SJSA1 (cell line): ENCODE measurements at regions not wholly inside any gene's neighbourhood (a gene's known extent, or its start where the extent isn't known, plus 50 kb on each side); places are given as distances from the start of the nearest gene placed in this dataset.

Source experiments
- DNase-seq, 2 experiments: peaks; one replicate each; pipeline ENCODE4 v3.0.0-alpha.2; 2015 to 2020; ENCODE audit warnings: low spot score in 2 of 2, low read depth in 1 of 2
- H3K27ac ChIP-seq: fragments of 250-450 bp; sonication (Bioruptor Pico); 2 replicates; pipeline ENCODE4 v1.5.1; 2020; ENCODE audit warnings: mild to moderate bottlenecking, moderate library complexity
- H3K27me3 ChIP-seq: fragments of 250-450 bp; sonication (Bioruptor Pico); replicated peaks from 2 replicates; pipeline ENCODE4 v1.5.1; 2020; ENCODE audit warnings: mild to moderate bottlenecking, moderate library complexity
- H3K36me3 ChIP-seq: fragments of 250-450 bp; sonication (Bioruptor Pico); 2 replicates; pipeline ENCODE4 v1.5.1; 2020; ENCODE audit warnings: mild to moderate bottlenecking
- H3K4me1 ChIP-seq: fragments of 250-450 bp; sonication (Bioruptor Pico); replicated peaks from 2 replicates; pipeline ENCODE4 v1.6.1; 2021; ENCODE audit warnings: mild to moderate bottlenecking
- H3K4me3 ChIP-seq: fragments of 250-450 bp; sonication (Bioruptor Pico); 2 replicates; pipeline ENCODE4 v1.5.1; 2020; ENCODE audit warnings: mild to moderate bottlenecking
- H3K9me3 ChIP-seq: fragments of 250-450 bp; sonication (Bioruptor Pico); replicated peaks from 2 replicates; pipeline ENCODE4 v1.5.1; 2020; ENCODE audit warnings: mild to moderate bottlenecking

DNA sequence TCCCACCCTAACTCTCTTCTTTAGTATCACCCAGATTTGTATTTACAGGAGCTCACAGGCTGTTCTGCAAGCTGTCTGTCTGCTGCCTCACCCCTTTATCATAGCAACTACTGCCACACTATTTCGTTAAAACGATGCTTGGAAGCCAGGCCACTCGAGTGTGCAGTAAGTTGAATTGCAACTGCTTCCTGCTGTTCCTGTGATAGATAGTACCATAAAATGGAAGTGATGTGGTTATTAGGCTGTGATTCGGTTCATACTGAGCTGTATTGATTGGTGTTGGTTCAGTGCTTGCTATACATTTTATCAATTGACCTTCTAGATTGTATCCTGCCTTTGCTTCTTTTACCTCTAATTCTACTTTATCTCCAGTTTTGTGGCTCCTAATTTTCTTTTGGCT is 325.4 kb downstream of the RNF144B start:
- Histone ChIP-seq H3K9me3 (no peaks in the 10 kb centered on the region), H3K4me3 (no peak overlapping the region), H3K27me3 (peaks cover 6% of the 10 kb centered on the region), H3K36me3 (no peaks in the 10 kb centered on the region), H3K27ac (no peak overlapping the region), H3K4me1 (no peaks in the 10 kb centered on the region)
- no peak for DNase-seq

DNA sequence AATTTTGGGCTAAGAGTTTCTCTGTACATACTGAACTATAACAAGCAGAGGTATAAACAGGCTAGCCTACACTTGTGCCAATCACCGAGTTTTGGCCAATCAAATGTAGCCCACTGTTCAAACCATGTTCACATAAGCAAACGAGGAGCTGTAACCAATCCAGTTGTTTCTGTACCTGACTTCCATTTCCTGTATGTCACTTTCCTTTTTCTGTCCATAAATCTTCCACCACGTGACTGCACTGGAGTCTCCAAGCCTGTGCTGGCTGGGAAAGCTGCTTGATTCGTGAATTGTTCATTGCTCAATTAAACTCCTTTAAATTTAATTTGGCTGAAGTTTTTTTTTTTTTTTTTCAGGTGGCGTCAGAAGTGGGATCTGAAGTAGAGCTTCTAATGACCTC is 332.9 kb downstream of the RNF144B start:
- Histone ChIP-seq H3K27me3 (no peaks in the 10 kb centered on the region), H3K4me1 (no peaks in the 10 kb centered on the region), H3K4me3 (no peak overlapping the region), H3K9me3 (no peaks in the 10 kb centered on the region), H3K27ac (no peak overlapping the region), H3K36me3 (no peaks in the 10 kb centered on the region)
- no peak for DNase-seq

DNA sequence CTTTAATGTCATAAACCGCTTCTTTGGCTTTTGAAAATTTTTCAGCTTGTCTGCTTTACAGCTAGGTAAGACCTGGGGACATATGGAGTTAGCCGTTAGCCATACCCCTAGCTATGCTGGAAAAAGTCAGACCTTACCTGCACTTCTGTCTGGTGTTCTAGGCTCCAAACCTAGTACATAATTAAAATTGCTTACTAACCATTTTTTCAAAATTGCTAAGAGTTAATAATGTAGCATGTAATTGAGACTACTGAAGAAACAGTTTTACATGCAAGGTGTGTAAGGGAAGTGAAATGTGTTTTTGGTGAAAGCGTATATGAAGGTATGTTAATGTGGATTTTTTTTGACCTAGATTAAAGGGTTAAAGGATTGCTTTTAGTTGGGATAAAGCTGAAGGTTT is 336.9 kb downstream of the RNF144B start:
- Histone ChIP-seq H3K27me3 (no peaks in the 10 kb centered on the region), H3K27ac (no peak overlapping the region), H3K36me3 (no peaks in the 10 kb centered on the region), H3K4me3 (no peak overlapping the region), H3K9me3 (no peaks in the 10 kb centered on the region), H3K4me1 (no peaks in the 10 kb centered on the region)
- no peak for DNase-seq

DNA sequence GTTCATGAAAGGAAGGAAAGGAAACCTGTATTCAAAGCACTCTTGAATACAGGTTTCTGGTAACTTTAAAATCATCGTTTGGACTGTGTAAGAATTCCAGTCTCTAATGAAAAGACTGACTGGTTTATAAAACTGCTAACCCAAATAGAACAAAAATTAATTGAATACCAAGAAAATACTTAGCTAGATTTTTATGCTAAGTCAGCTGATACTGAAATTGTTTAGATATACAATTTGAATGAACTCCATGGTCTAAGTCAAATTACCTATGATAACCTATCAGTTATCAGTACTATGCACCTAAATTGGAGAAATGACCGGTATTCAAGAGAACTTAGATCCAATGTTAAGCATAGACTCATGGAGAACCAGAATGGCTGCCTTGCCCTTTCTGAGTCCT is 338.3 kb downstream of the RNF144B start:
- Histone ChIP-seq H3K27ac (no peak overlapping the region), H3K27me3 (no peaks in the 10 kb centered on the region), H3K4me3 (no peak overlapping the region), H3K4me1 (no peaks in the 10 kb centered on the region), H3K9me3 (no peaks in the 10 kb centered on the region), H3K36me3 (no peaks in the 10 kb centered on the region)
- no peak for DNase-seq

DNA sequence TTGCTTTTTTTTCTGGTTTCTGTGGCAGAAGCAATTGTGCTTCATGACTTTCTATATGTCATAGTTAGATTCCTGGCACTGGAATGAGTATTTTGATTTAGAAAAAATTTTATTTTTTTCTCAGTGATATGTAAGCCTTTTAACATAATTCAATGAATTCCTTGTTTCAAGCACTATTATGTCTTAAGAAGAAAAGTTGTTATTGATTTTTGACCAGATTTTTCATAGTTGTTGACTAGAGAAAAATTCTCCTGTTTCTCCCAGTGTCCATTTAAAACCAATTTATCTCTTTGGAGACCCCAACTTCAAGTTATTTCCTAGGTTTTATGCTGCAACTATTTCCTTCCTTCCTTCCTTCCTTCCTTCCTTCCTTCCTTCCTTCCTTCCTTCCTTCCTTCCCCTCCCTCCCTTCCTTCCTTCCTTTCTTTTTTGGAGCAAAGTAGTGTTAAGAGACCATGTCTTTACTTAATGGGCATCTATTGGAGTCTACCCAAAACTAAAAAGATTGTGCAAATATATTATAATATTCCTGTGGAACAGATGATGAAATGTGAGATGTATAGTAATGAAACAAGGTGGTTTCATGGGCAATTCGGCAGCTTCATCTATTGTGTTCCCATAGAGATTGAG is 346.9 kb downstream of the RNF144B start:
- H3K9me3 ChIP-seq: no peaks in the 10 kb centered on the region
- no peak overlapping the region for H3K27ac ChIP-seq
- 0 out of 2 replicates have a peak, but pooled peaks cover 3% of the 10 kb centered on the region for H3K27me3 ChIP-seq
- no peaks in the 10 kb centered on the region for H3K36me3 ChIP-seq
- H3K4me1 ChIP-seq: no peaks in the 10 kb centered on the region
- no peak overlapping the region for H3K4me3 ChIP-seq
- no peak for DNase-seq

DNA sequence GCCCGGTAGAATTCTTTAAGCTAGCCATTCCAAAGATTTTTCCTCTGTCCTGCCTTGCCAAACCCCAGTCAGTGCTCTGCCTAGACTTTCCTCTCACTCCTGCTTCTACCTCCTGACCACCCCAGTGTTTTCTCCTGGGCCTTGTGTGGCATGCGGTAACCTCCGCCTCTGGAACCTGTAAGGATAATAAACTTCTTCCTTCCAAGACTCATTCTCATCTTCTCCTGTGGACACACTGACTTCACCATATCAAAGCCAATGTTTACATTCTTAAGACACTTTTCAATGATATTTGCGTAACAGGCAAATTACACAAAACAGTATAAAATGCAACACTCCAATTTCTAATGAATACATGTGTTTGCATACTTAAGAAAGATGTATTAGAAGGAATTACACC is 354.6 kb downstream of the RNF144B start:
- Histone ChIP-seq H3K36me3 (no peaks in the 10 kb centered on the region), H3K27ac (peak overlapping the region; percentile 82), H3K27me3 (no peaks in the 10 kb centered on the region), H3K4me1 (peaks cover 17% of the 10 kb centered on the region), H3K9me3 (no peaks in the 10 kb centered on the region), H3K4me3 (no peak overlapping the region)
- peak; percentile 60 for DNase-seq

DNA sequence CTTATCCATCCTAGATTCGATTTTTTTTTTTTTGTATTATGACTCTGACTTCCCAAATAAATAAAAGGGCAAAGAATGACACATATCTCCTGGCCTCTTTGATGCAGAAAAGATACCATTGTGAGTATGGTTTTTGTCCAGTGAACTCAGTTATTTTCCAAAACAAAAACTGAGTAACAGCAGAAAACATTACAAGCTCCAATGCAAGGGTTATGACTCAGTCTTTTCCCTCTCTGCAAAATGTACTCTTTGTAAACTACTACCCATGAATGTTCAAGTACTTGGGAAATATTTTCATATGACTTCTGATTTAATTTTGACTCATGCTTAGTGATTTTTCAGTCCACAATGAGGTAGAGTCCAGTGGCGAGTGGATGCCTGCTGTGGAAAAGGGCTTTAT is 355.3 kb downstream of the RNF144B start:
- Histone ChIP-seq H3K27me3 (no peaks in the 10 kb centered on the region), H3K27ac (peak overlapping the region; percentile 82), H3K36me3 (no peaks in the 10 kb centered on the region), H3K9me3 (no peaks in the 10 kb centered on the region), H3K4me3 (no peak overlapping the region), H3K4me1 (peaks cover 17% of the 10 kb centered on the region)
- DNase-seq: peak in 1 of 2 experiments; percentile 80

DNA sequence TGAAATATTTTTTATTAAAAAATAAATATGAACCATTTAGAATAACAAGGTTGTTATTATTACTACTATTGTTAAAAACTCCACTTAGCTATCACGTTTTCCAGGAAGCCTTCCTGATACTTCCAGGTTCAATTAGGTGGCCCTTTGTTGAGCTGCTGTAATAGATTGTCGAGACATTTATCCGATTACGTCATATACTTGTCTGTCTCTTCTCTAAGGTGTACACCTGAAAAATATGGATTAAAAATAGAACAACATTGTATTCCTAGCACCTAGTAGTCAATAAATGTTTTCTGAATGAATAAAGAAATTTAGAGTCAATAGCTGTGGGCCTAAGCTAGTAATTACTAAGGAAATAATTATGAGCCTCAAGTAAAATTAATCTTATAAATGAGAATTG is 359.6 kb downstream of the RNF144B start:
- Histone ChIP-seq H3K4me1 (peaks cover 13% of the 10 kb centered on the region), H3K4me3 (no peak overlapping the region), H3K27me3 (peaks cover 9% of the 10 kb centered on the region; the same call in 1 of the 2 replicates), H3K36me3 (no peaks in the 10 kb centered on the region), H3K27ac (no peak overlapping the region), H3K9me3 (no peaks in the 10 kb centered on the region)
- no peak for DNase-seq

DNA sequence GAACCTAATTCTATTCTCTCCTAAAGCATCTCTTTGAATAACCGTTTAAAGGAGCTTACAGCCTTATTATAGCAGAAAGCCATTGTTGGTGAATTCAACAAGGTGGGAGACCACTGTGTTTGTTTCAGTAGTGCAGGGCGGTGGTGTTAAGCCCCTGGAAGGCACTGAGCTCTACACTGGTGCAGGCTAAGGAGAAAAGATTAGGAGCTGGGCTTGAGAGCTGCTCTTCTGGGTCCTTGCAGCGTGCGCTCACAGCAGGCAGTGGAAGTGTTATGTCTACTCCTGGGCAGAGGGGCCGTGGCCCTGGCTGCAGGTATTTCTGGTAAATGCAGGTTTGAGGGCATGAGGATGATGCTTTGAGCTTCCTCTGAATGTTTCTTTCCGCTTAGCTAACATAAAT is 361.2 kb downstream of the RNF144B start:
- Histone ChIP-seq H3K4me1 (0 out of 2 replicates have a peak, but pooled peaks cover 4% of the 10 kb centered on the region), H3K36me3 (no peaks in the 10 kb centered on the region), H3K4me3 (no peak overlapping the region), H3K27ac (no peak overlapping the region), H3K27me3 (peaks cover 17% of the 10 kb centered on the region; the same call in 1 of the 2 replicates), H3K9me3 (no peaks in the 10 kb centered on the region)
- no peak for DNase-seq

DNA sequence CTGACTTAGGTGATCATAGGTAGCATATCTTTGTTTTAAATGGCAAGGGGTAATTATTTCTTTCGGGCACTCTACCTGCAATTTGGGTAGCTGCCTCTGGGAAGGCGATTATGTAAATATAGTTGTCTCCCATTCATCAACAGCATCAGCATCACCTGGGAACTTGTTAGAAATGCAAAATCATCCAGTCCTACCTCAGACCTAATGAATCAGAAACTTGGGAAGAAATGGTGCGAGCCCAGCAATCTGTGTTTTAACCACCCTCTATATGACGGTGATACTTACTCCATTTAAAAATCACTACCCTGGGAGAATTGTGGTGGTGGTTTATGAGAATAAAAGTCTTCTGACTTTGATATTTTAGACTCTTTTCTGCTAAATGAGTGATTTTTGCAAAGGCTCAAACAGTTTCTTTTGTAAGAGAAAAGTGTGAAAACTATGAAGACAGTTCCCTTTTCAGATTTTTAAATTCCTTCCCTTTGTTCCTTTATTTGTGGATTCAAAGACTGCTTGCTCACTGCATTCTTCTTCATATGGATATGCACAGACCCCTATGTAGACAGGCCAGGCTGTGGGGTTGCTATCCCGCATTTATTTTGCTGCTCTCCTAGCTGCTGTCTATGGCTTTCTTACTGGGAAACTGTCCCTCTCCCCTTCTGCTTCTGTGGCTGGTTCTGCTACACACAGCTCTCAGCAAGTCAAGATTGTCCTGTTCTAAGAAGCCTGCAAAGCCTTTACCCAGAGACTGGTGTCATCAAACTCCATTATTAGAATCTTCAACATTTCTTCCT is 365.3 kb downstream of the RNF144B start:
- Histone ChIP-seq H3K4me1 (0 out of 2 replicates have a peak, but pooled peaks cover 4% of the 10 kb centered on the region), H3K27me3 (peaks cover 17% of the 10 kb centered on the region; the same call in 1 of the 2 replicates), H3K36me3 (no peaks in the 10 kb centered on the region), H3K9me3 (no peaks in the 10 kb centered on the region), H3K4me3 (no peak overlapping the region), H3K27ac (no peak overlapping the region)
- DNase-seq: no peak

DNA sequence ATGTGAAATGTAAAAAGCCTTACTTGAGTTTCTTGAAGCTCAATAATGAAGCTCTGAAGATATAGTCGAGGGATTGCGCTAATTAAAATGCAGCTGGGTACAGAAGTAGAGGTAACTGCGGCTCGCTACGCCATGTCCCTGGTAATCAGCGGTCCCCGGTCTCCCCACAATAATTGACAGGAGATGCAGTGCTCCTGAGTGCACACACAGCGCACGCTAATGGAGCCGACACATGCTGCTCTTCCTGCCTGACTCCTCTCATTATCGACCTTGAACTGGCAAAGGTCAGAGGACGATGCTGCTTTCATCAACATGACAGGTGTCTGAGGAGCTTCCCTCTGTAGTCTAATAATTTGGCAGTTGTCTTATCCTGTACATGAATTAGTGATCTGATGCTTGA is 365.9 kb downstream of the RNF144B start:
- 0 out of 2 replicates have a peak, but pooled peaks cover 4% of the 10 kb centered on the region for H3K4me1 ChIP-seq
- no peaks in the 10 kb centered on the region for H3K9me3 ChIP-seq
- no peak overlapping the region for H3K27ac ChIP-seq
- H3K4me3 ChIP-seq: no peak overlapping the region
- DNase-seq: no peak
- H3K36me3 ChIP-seq: no peaks in the 10 kb centered on the region
- H3K27me3 ChIP-seq: peaks cover 17% of the 10 kb centered on the region; the same call in 1 of the 2 replicates

DNA sequence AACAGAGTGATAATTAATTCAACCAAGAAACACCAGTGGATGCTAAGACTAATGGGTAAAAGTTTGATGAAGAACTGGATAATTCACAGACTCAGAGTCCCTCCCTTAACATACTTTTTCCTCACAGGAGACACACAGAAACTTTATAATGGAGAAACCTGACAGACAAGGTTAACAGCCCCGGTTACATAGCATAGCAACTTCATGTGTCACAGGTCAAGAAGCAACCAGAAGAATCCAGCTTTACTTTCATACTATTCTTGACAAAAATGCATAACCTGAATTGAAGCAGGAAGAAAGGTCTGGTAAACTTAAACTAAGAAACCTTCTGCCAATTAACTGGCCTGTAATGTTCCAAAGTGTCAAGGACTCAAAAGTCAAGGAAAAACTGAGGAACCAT is 375.9 kb downstream of the RNF144B start:
- Histone ChIP-seq H3K36me3 (no peaks in the 10 kb centered on the region), H3K27me3 (peaks cover 6% of the 10 kb centered on the region; the same call in 1 of the 2 replicates), H3K27ac (no peak overlapping the region), H3K9me3 (no peaks in the 10 kb centered on the region), H3K4me3 (no peak overlapping the region), H3K4me1 (no peaks in the 10 kb centered on the region)
- DNase-seq: no peak

DNA sequence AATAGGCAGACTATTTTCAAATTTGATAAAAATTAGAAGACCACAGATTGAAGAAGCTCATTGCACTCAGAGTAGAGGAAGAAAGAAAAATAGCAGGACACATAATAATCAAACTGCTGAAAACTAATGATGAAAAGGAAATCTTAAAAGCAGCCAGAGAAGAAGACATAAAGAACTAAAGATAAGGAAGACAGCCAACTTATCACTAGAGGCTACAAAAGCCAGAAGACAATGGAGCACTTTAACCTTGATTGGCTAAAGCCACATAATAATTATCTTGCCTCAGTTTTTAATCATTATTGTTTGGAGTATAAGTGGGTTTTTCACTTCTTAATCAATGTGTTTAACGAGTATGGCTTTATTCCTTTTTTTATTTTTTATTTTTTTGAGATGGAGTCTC is 397.6 kb downstream of the RNF144B start:
- Histone ChIP-seq H3K4me3 (no peak overlapping the region), H3K27ac (no peak overlapping the region), H3K9me3 (no peaks in the 10 kb centered on the region), H3K4me1 (no peaks in the 10 kb centered on the region), H3K36me3 (no peaks in the 10 kb centered on the region), H3K27me3 (no peaks in the 10 kb centered on the region)
- DNase-seq: no peak

DNA sequence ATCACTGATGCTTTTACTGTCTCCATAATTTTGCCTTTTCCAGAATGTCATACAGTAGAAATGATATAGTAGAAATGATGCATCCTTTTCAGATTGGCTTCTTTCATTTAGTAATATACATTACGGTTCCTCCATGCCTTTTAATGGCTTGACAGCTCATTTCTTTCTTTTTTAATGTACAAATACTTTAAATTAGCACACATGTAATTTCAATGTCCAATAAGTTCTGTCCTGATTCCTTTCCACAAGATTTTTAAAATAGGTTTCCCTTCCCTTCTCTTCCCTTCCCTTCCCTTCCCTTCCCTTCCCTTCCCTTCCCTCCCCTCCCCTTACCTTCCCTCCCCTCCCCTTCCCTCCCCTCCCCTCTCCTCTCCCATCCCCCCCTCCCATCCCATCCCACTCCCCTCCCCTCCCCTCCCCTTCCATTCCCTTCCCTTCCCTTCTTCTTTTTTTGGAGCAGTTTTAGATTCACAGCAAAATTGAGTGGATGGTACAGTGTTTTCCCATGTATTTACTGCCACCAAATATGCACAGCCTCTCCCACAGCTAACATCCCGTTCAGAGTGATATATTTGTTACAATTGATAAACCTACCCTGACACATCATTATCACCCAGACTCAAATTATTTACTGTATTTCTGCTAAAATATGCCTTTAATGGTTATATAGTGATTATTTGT is 398.8 kb downstream of the RNF144B start:
- DNase-seq: no peak
- Histone ChIP-seq H3K4me1 (no peaks in the 10 kb centered on the region), H3K9me3 (0 out of 2 replicates have a peak, but pooled peaks cover 3% of the 10 kb centered on the region), H3K27me3 (no peaks in the 10 kb centered on the region), H3K4me3 (no peak overlapping the region), H3K27ac (no peak overlapping the region), H3K36me3 (no peaks in the 10 kb centered on the region)
